ENCODE measurements at regions not wholly inside any gene's neighbourhood (a gene's known extent, or its start where the extent isn't known, plus 50 kb on each side); places are given as distances from the start of the nearest gene placed in this dataset.
"Not testable (repeated sequence)": the region's sequence is repeated elsewhere in the genome, so short reads cannot be mapped to it uniquely, and the experiment has no call there.

DNA sequence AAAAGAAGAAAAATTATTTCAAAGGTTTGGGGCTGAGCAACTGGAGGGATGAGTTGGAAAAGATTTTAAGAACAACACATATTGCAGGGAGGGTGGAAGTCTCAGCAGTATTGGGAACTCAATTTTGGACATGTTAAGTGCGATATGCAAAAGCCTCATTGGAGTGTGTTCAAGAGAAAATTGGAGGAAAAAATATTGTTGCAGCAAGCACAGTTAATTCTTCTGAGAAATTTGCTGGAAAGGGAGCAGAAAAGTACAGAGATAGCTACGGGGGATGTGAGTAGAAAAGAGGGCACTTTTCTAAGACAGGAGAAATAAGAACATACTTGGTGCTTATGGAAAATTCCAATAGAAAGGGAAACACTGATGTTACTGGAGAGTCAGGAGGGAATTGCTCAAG lies 59.8 kb upstream of the MAGI2 start:
- Histone ChIP-seq H3K4me2 (no peak overlapping the region), H3K4me1 (no peaks in the 10 kb centered on the region), H2AFZ (replicated peaks) (no peak overlapping the region), H4K20me1 (ENCODE audit: low read depth) (no peaks in the 10 kb centered on the region), H3F3A (ENCODE audit: low read depth) (no peaks in the 10 kb centered on the region), H3K4me3 (no peak overlapping the region), H3K27me3 (no peaks in the 10 kb centered on the region), H3K36me3 (no peaks in the 10 kb centered on the region), H3K79me2 (ENCODE audit: low read depth) (no peaks in the 10 kb centered on the region), H3K9me3 (ENCODE audit: low read depth) (no peaks in the 10 kb centered on the region), H3K9ac (no peak overlapping the region), H3K27ac (no peak overlapping the region)
- no peak overlapping the region for H3K4me3 Mint-ChIP-seq
- DNase-seq (ENCODE audit: low spot score) = no peak
- H3K27ac Mint-ChIP-seq = no peak overlapping the region
- no peaks in the 10 kb centered on the region for H3K36me3 Mint-ChIP-seq
- TF ChIP-seq EZH2 (IDR thresholded peaks at IDR 0.05) = no peak
- no peak for TF ChIP-seq EZH2phosphoT487 (IDR thresholded peaks at IDR 0.05)
- TF ChIP-seq, protein P1, sequence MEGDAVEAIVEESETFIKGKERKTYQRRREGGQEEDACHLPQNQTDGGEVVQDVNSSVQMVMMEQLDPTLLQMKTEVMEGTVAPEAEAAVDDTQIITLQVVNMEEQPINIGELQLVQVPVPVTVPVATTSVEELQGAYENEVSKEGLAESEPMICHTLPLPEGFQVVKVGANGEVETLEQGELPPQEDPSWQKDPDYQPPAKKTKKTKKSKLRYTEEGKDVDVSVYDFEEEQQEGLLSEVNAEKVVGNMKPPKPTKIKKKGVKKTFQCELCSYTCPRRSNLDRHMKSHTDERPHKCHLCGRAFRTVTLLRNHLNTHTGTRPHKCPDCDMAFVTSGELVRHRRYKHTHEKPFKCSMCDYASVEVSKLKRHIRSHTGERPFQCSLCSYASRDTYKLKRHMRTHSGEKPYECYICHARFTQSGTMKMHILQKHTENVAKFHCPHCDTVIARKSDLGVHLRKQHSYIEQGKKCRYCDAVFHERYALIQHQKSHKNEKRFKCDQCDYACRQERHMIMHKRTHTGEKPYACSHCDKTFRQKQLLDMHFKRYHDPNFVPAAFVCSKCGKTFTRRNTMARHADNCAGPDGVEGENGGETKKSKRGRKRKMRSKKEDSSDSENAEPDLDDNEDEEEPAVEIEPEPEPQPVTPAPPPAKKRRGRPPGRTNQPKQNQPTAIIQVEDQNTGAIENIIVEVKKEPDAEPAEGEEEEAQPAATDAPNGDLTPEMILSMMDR (IDR thresholded peaks at IDR 0.05) = no peak
- H3K27me3 Mint-ChIP-seq (ENCODE audit: insufficient read depth, low read depth) = no peaks in the 10 kb centered on the region
- no peaks in the 10 kb centered on the region for H3K4me1 Mint-ChIP-seq
- no peaks in the 10 kb centered on the region for H3K9me3 Mint-ChIP-seq

DNA sequence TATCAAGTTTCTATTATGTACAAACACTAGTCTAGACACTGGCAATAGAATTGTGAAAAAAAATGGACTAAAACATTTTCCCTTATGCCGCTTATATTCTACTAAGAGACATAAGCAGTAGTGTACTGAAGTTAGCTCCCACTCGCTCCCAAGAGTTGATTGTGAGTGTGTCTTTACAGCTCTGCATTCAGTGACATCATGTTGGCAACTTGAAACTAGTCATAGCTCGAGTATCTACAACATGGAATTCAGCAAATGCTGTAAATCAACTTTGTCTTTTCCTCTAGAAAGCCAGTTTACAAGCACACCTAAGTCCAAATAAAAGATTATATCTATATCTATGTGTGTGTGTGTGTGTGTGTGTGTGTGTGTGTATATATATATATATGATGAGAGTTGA lies 58.8 kb upstream of the MAGI2 start:
- no peak overlapping the region for H3K4me3 Mint-ChIP-seq
- Histone ChIP-seq H2AFZ (replicated peaks) (no peak overlapping the region), H3K36me3 (no peaks in the 10 kb centered on the region), H3K9me3 (ENCODE audit: low read depth) (no peaks in the 10 kb centered on the region), H3K27me3 (no peaks in the 10 kb centered on the region), H3K4me3 (no peak overlapping the region), H3K27ac (no peak overlapping the region), H3K79me2 (ENCODE audit: low read depth) (no peaks in the 10 kb centered on the region), H3F3A (ENCODE audit: low read depth) (no peaks in the 10 kb centered on the region), H3K4me1 (peaks cover 3% of the 10 kb centered on the region), H3K9ac (no peak overlapping the region), H4K20me1 (ENCODE audit: low read depth) (no peaks in the 10 kb centered on the region), H3K4me2 (no peak overlapping the region)
- no peaks in the 10 kb centered on the region for H3K4me1 Mint-ChIP-seq
- TF ChIP-seq, protein P1 (IDR thresholded peaks at IDR 0.05) = no peak
- TF ChIP-seq EZH2 (IDR thresholded peaks at IDR 0.05) = no peak
- no peak for TF ChIP-seq EZH2phosphoT487 (IDR thresholded peaks at IDR 0.05)
- DNase-seq (ENCODE audit: low spot score) = no peak
- H3K9me3 Mint-ChIP-seq = no peaks in the 10 kb centered on the region
- H3K27ac Mint-ChIP-seq = no peak overlapping the region
- no peaks in the 10 kb centered on the region for H3K36me3 Mint-ChIP-seq
- no peaks in the 10 kb centered on the region for H3K27me3 Mint-ChIP-seq (ENCODE audit: insufficient read depth, low read depth)

DNA sequence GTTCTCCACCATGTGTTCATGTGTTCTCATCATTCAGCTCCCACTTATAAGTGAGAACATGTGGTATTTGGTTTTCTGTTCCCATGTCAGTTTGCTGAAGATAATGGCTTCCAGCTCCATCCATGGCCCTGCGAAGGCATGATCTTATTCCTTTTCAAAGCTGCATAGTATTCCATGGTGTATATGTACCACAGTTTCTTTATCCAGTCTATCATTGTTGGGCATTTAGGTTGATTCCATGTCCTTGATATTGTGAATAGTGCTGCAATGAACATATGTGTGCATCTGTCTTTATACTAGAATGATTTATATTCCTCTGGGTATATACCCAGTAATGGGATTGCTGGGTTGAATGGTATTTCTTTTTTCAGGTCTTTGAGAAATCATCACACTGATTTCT lies 57.6 kb upstream of the MAGI2 start:
- not testable (repeated sequence) for H2AFZ ChIP-seq (replicated peaks); H3K27me3 Mint-ChIP-seq (ENCODE audit: insufficient read depth, low read depth); H3K27ac ChIP-seq; H3K4me3 ChIP-seq; H3K36me3 Mint-ChIP-seq; H3F3A ChIP-seq (ENCODE audit: low read depth); H3K9me3 Mint-ChIP-seq; H3K27ac Mint-ChIP-seq; H4K20me1 ChIP-seq (ENCODE audit: low read depth); H3K79me2 ChIP-seq (ENCODE audit: low read depth); H3K4me1 Mint-ChIP-seq; H3K36me3 ChIP-seq; DNase-seq (ENCODE audit: low spot score); H3K27me3 ChIP-seq; H3K9ac ChIP-seq; H3K4me2 ChIP-seq; H3K4me3 Mint-ChIP-seq; H3K9me3 ChIP-seq (ENCODE audit: low read depth)
- H3K4me1 ChIP-seq = peaks cover 14% of the 10 kb centered on the region

DNA sequence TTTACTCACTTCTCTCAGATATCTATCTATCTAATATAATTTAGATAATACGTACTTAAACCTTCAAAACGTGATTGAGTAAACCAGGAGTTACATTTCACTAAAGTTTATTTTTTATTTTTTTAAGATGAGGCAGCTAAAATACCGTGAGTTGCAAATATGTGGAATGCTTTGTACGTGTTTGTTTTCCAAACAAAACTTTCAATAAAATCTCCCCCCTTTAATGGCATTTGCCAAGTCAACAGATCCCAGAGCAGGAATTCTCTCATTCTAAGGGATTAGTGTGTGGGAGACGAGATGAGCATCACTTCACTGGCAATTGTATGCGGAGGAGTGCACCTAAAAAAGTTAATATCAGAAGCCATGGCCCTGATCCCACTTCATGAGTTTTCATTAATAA lies 53.7 kb upstream of the MAGI2 start:
- Mint-ChIP-seq H3K27me3 (ENCODE audit: insufficient read depth, low read depth) (no peaks in the 10 kb centered on the region), H3K9me3 (no peaks in the 10 kb centered on the region), H3K4me1 (peaks cover 17% of the 10 kb centered on the region), H3K4me3 (no peak overlapping the region), H3K36me3 (no peaks in the 10 kb centered on the region), H3K27ac (no peak overlapping the region)
- Histone ChIP-seq H3K4me1 (peaks cover 26% of the 10 kb centered on the region), H3K36me3 (no peaks in the 10 kb centered on the region), H3K9me3 (ENCODE audit: low read depth) (no peaks in the 10 kb centered on the region), H3K4me3 (no peak overlapping the region), H3F3A (ENCODE audit: low read depth) (peaks cover 9% of the 10 kb centered on the region), H3K27me3 (no peaks in the 10 kb centered on the region), H4K20me1 (ENCODE audit: low read depth) (no peaks in the 10 kb centered on the region), H3K4me2 (no peak overlapping the region), H3K79me2 (ENCODE audit: low read depth) (no peaks in the 10 kb centered on the region), H3K9ac (no peak overlapping the region), H3K27ac (no peak overlapping the region), H2AFZ (replicated peaks) (no peak overlapping the region)
- TF ChIP-seq EZH2phosphoT487 (IDR thresholded peaks at IDR 0.05) = no peak
- TF ChIP-seq EZH2 (IDR thresholded peaks at IDR 0.05) = no peak
- TF ChIP-seq, protein P1 (IDR thresholded peaks at IDR 0.05) = no peak
- peak; percentile 15 for DNase-seq (ENCODE audit: low spot score)

Data from neural progenitor cell (in vitro differentiated cells).